H9 (cell line): ENCODE measurements at regions not wholly inside any gene's neighbourhood (a gene's known extent, or its start where the extent isn't known, plus 50 kb on each side); places are given as distances from the start of the nearest gene placed in this dataset.

Source experiments
- DNase-seq: peaks from one replicate; pipeline ENCODE4 v3.0.0-alpha.2; 2017
- H2AFZ ChIP-seq: one replicate; pipeline ENCODE4 v1.6.1; 2013; ENCODE audit warnings: mild to moderate bottlenecking, low read length, control low read depth, moderate library complexity
- H2AK5ac ChIP-seq: 2 replicates; pipeline ENCODE4 v1.6.1; 2013; ENCODE audit warnings: low read length, control low read depth, mixed read lengths; ENCODE audit not compliant: insufficient read length
- H2BK120ac ChIP-seq: one replicate; pipeline ENCODE4 v1.6.1; 2013; ENCODE audit warnings: low read depth, mild to moderate bottlenecking, low read length, control low read depth, inconsistent platforms; ENCODE audit not compliant: poor library complexity, severe bottlenecking
- H2BK12ac ChIP-seq: 2 replicates; pipeline ENCODE4 v1.6.1; 2013; ENCODE audit warnings: low read length, control low read depth, mixed read lengths, low read depth; ENCODE audit not compliant: insufficient read length
- H2BK15ac ChIP-seq: 2 replicates; pipeline ENCODE4 v1.6.1; 2013; ENCODE audit warnings: low read depth, low read length, control low read depth
- H2BK20ac ChIP-seq: one replicate; pipeline ENCODE4 v1.6.1; 2013; ENCODE audit warnings: low read depth, mild to moderate bottlenecking, low read length, control low read depth, inconsistent platforms; ENCODE audit not compliant: poor library complexity, severe bottlenecking
- H2BK5ac ChIP-seq: 2 replicates; pipeline ENCODE4 v1.6.1; 2013; ENCODE audit warnings: low read length, control low read depth, mixed read lengths; ENCODE audit not compliant: insufficient read length
- H3K14ac ChIP-seq: 2 replicates; pipeline ENCODE4 v1.6.1; 2013; ENCODE audit warnings: low read length, control low read depth; ENCODE audit not compliant: insufficient read depth
- H3K18ac ChIP-seq: 2 replicates; pipeline ENCODE4 v1.6.1; 2013; ENCODE audit warnings: low read depth, mild to moderate bottlenecking, mixed read lengths, low read length, control low read depth; ENCODE audit not compliant: insufficient read length
- H3K23ac ChIP-seq: 2 replicates; pipeline ENCODE4 v1.6.1; 2013; ENCODE audit warnings: low read length, control low read depth, mixed read lengths, low read depth; ENCODE audit not compliant: insufficient read length
- H3K23me2 ChIP-seq: 2 replicates; pipeline ENCODE4 v1.6.1; 2013; ENCODE audit warnings: low read depth, mild to moderate bottlenecking, mixed read lengths, low read length, control low read depth; ENCODE audit not compliant: insufficient read length, poor library complexity, severe bottlenecking
- H3K27ac ChIP-seq: 2 replicates; pipeline ENCODE4 v1.5.1; 2013; ENCODE audit warnings: low read length, control low read depth, mixed read lengths, low read depth; ENCODE audit not compliant: insufficient read length
- H3K27me3 ChIP-seq: 2 replicates; pipeline ENCODE4 v1.6.1; 2013; ENCODE audit warnings: low read length, control low read depth, inconsistent platforms; ENCODE audit not compliant: insufficient read depth
- H3K4ac ChIP-seq: 2 replicates; pipeline ENCODE4 v1.6.1; 2013; ENCODE audit warnings: low read depth, mild to moderate bottlenecking, control low read depth, inconsistent platforms, low read length, moderate library complexity
- H3K4me1 ChIP-seq: 2 replicates; pipeline ENCODE4 v1.6.1; 2013; ENCODE audit warnings: low read length, control low read depth, inconsistent platforms; ENCODE audit not compliant: insufficient read depth
- H3K4me2 ChIP-seq: 2 replicates; pipeline ENCODE4 v1.6.1; 2013; ENCODE audit warnings: low read length, control low read depth, mixed read lengths; ENCODE audit not compliant: insufficient read length, insufficient read depth
- H3K56ac ChIP-seq: 2 replicates; pipeline ENCODE4 v1.6.1; 2013; ENCODE audit warnings: low read depth, mild to moderate bottlenecking, mixed read lengths, low read length, control low read depth; ENCODE audit not compliant: insufficient read length
- H3K79me1 ChIP-seq: 2 replicates; pipeline ENCODE4 v1.6.1; 2013; ENCODE audit warnings: low read depth, mild to moderate bottlenecking, moderate library complexity, low read length, control low read depth, inconsistent platforms; ENCODE audit not compliant: insufficient read depth, poor library complexity, severe bottlenecking
- H3K79me2 ChIP-seq: 2 replicates; pipeline ENCODE4 v1.6.1; 2013; ENCODE audit warnings: low read length, control low read depth, inconsistent platforms; ENCODE audit not compliant: insufficient read depth
- H3K9ac ChIP-seq: 2 replicates; pipeline ENCODE4 v1.6.1; 2013; ENCODE audit warnings: low read length, control low read depth, mixed read lengths; ENCODE audit not compliant: insufficient read length; ENCODE audit errors: extremely low read depth
- H3K9me3 ChIP-seq: one replicate; pipeline ENCODE4 v1.6.1; 2013; ENCODE audit warnings: low read depth, low read length, inconsistent platforms; ENCODE audit not compliant: control insufficient read depth
- H3T11ph ChIP-seq: one replicate; pipeline ENCODE4 v1.6.1; 2013; ENCODE audit warnings: mild to moderate bottlenecking, low read length, control low read depth, inconsistent platforms
- H4K20me1 ChIP-seq: one replicate; pipeline ENCODE4 v1.6.1; 2013; ENCODE audit not compliant: control insufficient read depth, insufficient read length, insufficient read depth
- H4K5ac ChIP-seq: 2 replicates; pipeline ENCODE4 v1.6.1; 2013; ENCODE audit warnings: low read depth, mild to moderate bottlenecking, mixed read lengths, low read length, control low read depth; ENCODE audit not compliant: insufficient read length
- H4K8ac ChIP-seq: replicated peaks from 2 replicates; pipeline ENCODE4 v1.6.1; 2013; ENCODE audit warnings: low read length, control low read depth, mixed read lengths, low read depth; ENCODE audit not compliant: insufficient read length
- H4K91ac ChIP-seq: 2 replicates; pipeline ENCODE4 v1.6.1; 2013; ENCODE audit warnings: low read depth, mild to moderate bottlenecking, moderate library complexity, mixed read lengths, low read length, control low read depth; ENCODE audit not compliant: insufficient read length
- H3K27ac Mint-ChIP-seq, 3 experiments: 2 replicates in 2 of 3; 3 replicates in 1 of 3; pipeline ENCODE4 v1.8.0; 2020 to 2021; ENCODE audit warnings: mixed read lengths in 3 of 3, mild to moderate bottlenecking in 1 of 3, moderate library complexity in 1 of 3
- H3K27me3 Mint-ChIP-seq: 2 replicates; pipeline ENCODE4 v1.8.0; 2021; ENCODE audit warnings: low read depth, mild to moderate bottlenecking, moderate library complexity, mixed read lengths
- H3K36me3 Mint-ChIP-seq, 3 experiments: 2 replicates in 2 of 3; 3 replicates in 1 of 3; pipeline ENCODE4 v1.8.0; 2020 to 2021; ENCODE audit warnings: low read depth in 3 of 3, mixed read lengths in 3 of 3; ENCODE audit not compliant: insufficient read depth in 1 of 3
- H3K4me1 Mint-ChIP-seq, 2 experiments: 2 replicates each; pipeline ENCODE4 v1.8.0; 2020; ENCODE audit warnings: mixed read lengths in 2 of 2
- H3K4me3 Mint-ChIP-seq, 2 experiments: 2 replicates in 1 of 2; 3 replicates in 1 of 2; pipeline ENCODE4 v1.8.0; 2020 to 2021; ENCODE audit warnings: mild to moderate bottlenecking in 2 of 2, mixed read lengths in 2 of 2, moderate library complexity in 1 of 2
- H3K9me3 Mint-ChIP-seq, 2 experiments: 2 replicates in 1 of 2; 3 replicates in 1 of 2; pipeline ENCODE4 v1.8.0; 2020; ENCODE audit warnings: mild to moderate bottlenecking in 2 of 2, mixed read lengths in 2 of 2, moderate library complexity in 1 of 2
- CTCF ChIP-seq: fragments of 200-600 bp; sonication (generic); conservative IDR thresholded peaks from 3 replicates; pipeline ENCODE4 v1.8.0; 2021; ENCODE audit warnings: antibody characterized with exemption, mild to moderate bottlenecking
- WGBS: extraction: QIAGEN DNeasy Blood & Tissue Kit; methylation state at CpG from one replicate; pipeline ENCODE4 v1.1.7; 2013; ENCODE audit warnings: missing lambda C conversion rate, low lambda C conversion rate, mixed read lengths; ENCODE audit not compliant: insufficient read length; ENCODE audit errors: extremely low coverage; 5-methylcytosine and 5-hydroxymethylcytosine counted together

GRCh38 chr1:23616292-23616824 is 57.1 kb upstream of the ID3 start:
- no peak for TF ChIP-seq CTCF
- Histone ChIP-seq H2BK5ac (no peak overlapping the region), H4K8ac (no peak overlapping the region), H4K5ac (no peak overlapping the region), H2BK120ac (no peak overlapping the region), H3K23me2 (no peaks in the 10 kb centered on the region), H3K56ac (no peak overlapping the region), H3K4me2 (no peak overlapping the region), H2BK20ac (no peak overlapping the region), H2AFZ (no peak overlapping the region), H2BK12ac (no peak overlapping the region), H4K91ac (no peak overlapping the region), H3K79me1 (no peaks in the 10 kb centered on the region), H3K27ac (no peak overlapping the region), H3K27me3 (no peaks in the 10 kb centered on the region; the same call in 1 of the 2 replicates), H2AK5ac (no peak overlapping the region), H3K9me3 (no peaks in the 10 kb centered on the region), H4K20me1 (no peaks in the 10 kb centered on the region), H3K4me1 (peaks cover 6% of the 10 kb centered on the region; the same call in 1 of the 2 replicates), H2BK15ac (no peak overlapping the region), H3K4ac (no peak overlapping the region), H3K9ac (no peak overlapping the region), H3K18ac (no peak overlapping the region), H3K14ac (no peak overlapping the region), H3K23ac (no peak overlapping the region), H3T11ph (no peak overlapping the region), H3K79me2 (no peaks in the 10 kb centered on the region)
- Mint-ChIP-seq H3K4me3 (no peak overlapping the region), H3K4me1 (peaks cover 32 to 34% of the 10 kb centered on the region in 2 experiments), H3K27ac (no peak overlapping the region; a peak in 1 of 7 replicates), H3K9me3 (no peaks in the 10 kb centered on the region), H3K27me3 (peaks cover 48% of the 10 kb centered on the region), H3K36me3 (no peaks in the 10 kb centered on the region; a peak in 1 of 7 replicates)
- no CpG with 5 or more reads among the region's 5 CpGs for WGBS
- DNase-seq, result no peak
